ENCODE measurements at regions not wholly inside any gene's neighbourhood (a gene's known extent, or its start where the extent isn't known, plus 50 kb on each side); places are given as distances from the start of the nearest gene placed in this dataset.

GRCh38 chr11:92492372-92492771 lies 267.8 kb downstream of the FAT3 start:
- DNase-seq = no peak

- DNase-seq = no peak
These were observed 270.6 kb downstream of the FAT3 start for GRCh38 chr11:92495107-92495793.

GRCh38 chr11:92500453-92500852 lies 275.8 kb downstream of the FAT3 start:
- DNase-seq = no peak

- no peak for DNase-seq
These were observed 276.6 kb downstream of the FAT3 start for GRCh38 chr11:92501066-92501739.

GRCh38 chr11:92504004-92504403 lies 279.4 kb downstream of the FAT3 start:
- DNase-seq = no peak

GRCh38 chr11:92504534-92504933 lies 279.9 kb downstream of the FAT3 start:
- no peak for DNase-seq

GRCh38 chr11:92505689-92506088 lies 281.1 kb downstream of the FAT3 start:
- DNase-seq = no peak

- DNase-seq = no peak
These were observed 282.3 kb downstream of the FAT3 start for GRCh38 chr11:92506809-92507336.

GRCh38 chr11:92510591-92510990 lies 286.0 kb downstream of the FAT3 start:
- DNase-seq = no peak

GRCh38 chr11:92511522-92512203 lies 287.0 kb downstream of the FAT3 start:
- DNase-seq = no peak

- no peak for DNase-seq
These were observed 287.6 kb downstream of the FAT3 start for GRCh38 chr11:92512204-92512569.

- DNase-seq = no peak
These were observed 299.0 kb downstream of the FAT3 start for GRCh38 chr11:92523611-92524010.

- DNase-seq = no peak
These were observed 299.9 kb downstream of the FAT3 start for GRCh38 chr11:92524542-92524941.

- DNase-seq = no peak
These were observed 302.8 kb downstream of the FAT3 start for GRCh38 chr11:92527467-92527866.

GRCh38 chr11:92528001-92528400 lies 303.4 kb downstream of the FAT3 start:
- DNase-seq = no peak

GRCh38 chr11:92531065-92531739 lies 306.6 kb downstream of the FAT3 start:
- DNase-seq = no peak

- DNase-seq = no peak
These were observed 309.2 kb downstream of the FAT3 start for GRCh38 chr11:92533657-92534335.

GRCh38 chr11:92536883-92537282 lies 312.3 kb downstream of the FAT3 start:
- no peak for DNase-seq

GRCh38 chr11:92540096-92540495 lies 315.5 kb downstream of the FAT3 start:
- DNase-seq = no peak

- no peak for DNase-seq
These were observed 321.4 kb downstream of the FAT3 start for GRCh38 chr11:92545906-92546471.

GRCh38 chr11:92546603-92547002 lies 322.0 kb downstream of the FAT3 start:
- no peak for DNase-seq

GRCh38 chr11:92550411-92550810 lies 325.8 kb downstream of the FAT3 start:
- no peak for DNase-seq

Data from hematopoietic multipotent progenitor cell treated with erythropoietin and hydrocortisone succinate and interleukin-3 and kit ligand, for 4 days (in vitro differentiated cells).